HCT116 (cell line): ENCODE measurements at regions not wholly inside any gene's neighbourhood (a gene's known extent, or its start where the extent isn't known, plus 50 kb on each side); places are given as distances from the start of the nearest gene placed in this dataset.

Experiments
- ATAC-seq: fragments of 200-7000 bp; cut with Tn5 transposase; 2 replicates; pipeline ENCODE4 v1.9.1; 2020; ENCODE audit warnings: mild to moderate bottlenecking, moderate library complexity
- BruUV-seq: library from RNA; stranded (reverse); fragments of 400-500 nt; replicated peaks from 2 replicates; lab custom pipeline; 2021; lab: Mats Ljungman, UMichigan
- CTCF ChIA-PET: fragments of 300-600 bp; sonication (Branson Sonifier 250); formaldehyde crosslinking; loops from one replicate; lab custom pipeline; 2021; ENCODE audit warnings: antibody characterized with exemption; lab: Charles Lee
- POLR2A ChIA-PET: fragments of 300-600, 350-600 bp; sonication (Branson Sonifier 250); formaldehyde crosslinking; loops from one replicate; lab custom pipeline; 2021; ENCODE audit warnings: antibody characterized with exemption; lab: Charles Lee
- RAD21 ChIA-PET, 2 experiments: fragments of 300-600 bp; sonication (Branson Sonifier 250); formaldehyde crosslinking; loops; one replicate each; lab custom pipeline; 2023; ENCODE audit warnings: low total read pairs in 2 of 2; ENCODE audit not compliant: uncharacterized antibody in 2 of 2, unreplicated experiment in 2 of 2, low non-redundant PET in 1 of 2; lab: Charles Lee
- DNase-seq: peaks from one replicate; pipeline ENCODE4 v3.0.0-alpha.2; 2010; ENCODE audit warnings: low read depth, low spot score
- H2AFZ ChIP-seq: fragments of 200-600 bp; shearing (Covaris generic), sonication (generic); 2 replicates; pipeline ENCODE4 v1.6.1; 2017; ENCODE audit warnings: low read depth, mixed run types, mixed read lengths, antibody characterized with exemption, low read length; ENCODE audit not compliant: poor library complexity, severe bottlenecking
- H3K27ac ChIP-seq: 2 replicates; pipeline ENCODE4 v1.5.1; 2012; ENCODE audit warnings: low read depth, low read length
- H3K27me3 ChIP-seq: fragments of 200-600 bp; sonication (generic); 2 replicates; pipeline ENCODE4 v1.6.1; 2016; ENCODE audit warnings: mixed run types, low read length, mixed read lengths; ENCODE audit not compliant: insufficient read depth
- H3K36me3 ChIP-seq, 2 experiments: fragments of 200-500 bp in 1 of 2; fragments of 200-600 bp in 1 of 2; sonication (Bioruptor generic) in 1 of 2; sonication (generic) in 1 of 2; 2 replicates each; pipeline versions ENCODE4 v1.5.1 to v1.6.1; 2014 to 2016; ENCODE audit warnings: low read length in 2 of 2, inconsistent platforms in 1 of 2, mixed read lengths in 1 of 2, mixed run types in 1 of 2; ENCODE audit not compliant: insufficient read depth in 2 of 2, control insufficient read depth in 1 of 2
- H3K4me1 ChIP-seq, 2 experiments: fragments of 200-600 bp in 1 of 2; sonication (generic) in 1 of 2; 2 replicates each; pipeline versions ENCODE4 v1.5.1 to v1.6.1; 2012 to 2017; ENCODE audit warnings: low read length in 2 of 2, inconsistent platforms in 1 of 2, mild to moderate bottlenecking in 1 of 2, mixed read lengths in 1 of 2, mixed run types in 1 of 2, moderate library complexity in 1 of 2; ENCODE audit not compliant: insufficient read depth in 2 of 2, control insufficient read depth in 1 of 2
- H3K4me2 ChIP-seq: fragments of 200-600 bp; sonication (generic); 2 replicates; pipeline ENCODE4 v1.6.1; 2017; ENCODE audit warnings: mixed run types, low read length, mixed read lengths
- H3K4me3 ChIP-seq, 2 experiments: fragments of 200-600 bp in 1 of 2; sonication (generic) in 1 of 2; replicated peaks in 1 of 2; 2 replicates each; pipeline ENCODE4 v1.5.1; 2011 to 2016; ENCODE audit warnings: low read length in 2 of 2, control low read depth in 1 of 2, low read depth in 1 of 2, mild to moderate bottlenecking in 1 of 2, mixed read lengths in 1 of 2, mixed run types in 1 of 2
- H3K79me2 ChIP-seq: fragments of 200-600 bp; sonication (generic); 2 replicates; pipeline ENCODE4 v1.6.1; 2017; ENCODE audit warnings: mild to moderate bottlenecking, mixed run types, low read length, moderate library complexity, mixed read lengths; ENCODE audit not compliant: insufficient read depth
- H3K9ac ChIP-seq: fragments of 200-600 bp; sonication (generic); 2 replicates; pipeline ENCODE4 v1.6.1; 2016; ENCODE audit warnings: low read length, mixed read lengths
- H3K9me2 ChIP-seq: fragments of 200-600 bp; sonication (generic), shearing (Covaris generic); 2 replicates; pipeline ENCODE4 v1.6.1; 2017; ENCODE audit warnings: mixed run types, mild to moderate bottlenecking, moderate library complexity; ENCODE audit not compliant: insufficient read depth
- H3K9me3 ChIP-seq, 2 experiments: fragments of 200-500 bp in 1 of 2; fragments of 200-600 bp in 1 of 2; sonication (Bioruptor generic) in 1 of 2; sonication (generic) in 1 of 2; 2 replicates each; pipeline ENCODE4 v1.6.1; 2014 to 2017; ENCODE audit warnings: low read length in 2 of 2, mixed read lengths in 2 of 2, inconsistent platforms in 1 of 2, low read depth in 1 of 2, mild to moderate bottlenecking in 1 of 2, mixed run types in 1 of 2, moderate library complexity in 1 of 2; ENCODE audit not compliant: control insufficient read depth in 1 of 2, insufficient read depth in 1 of 2
- H4K20me1 ChIP-seq: fragments of 200-600 bp; sonication (generic), shearing (Covaris generic); 2 replicates; pipeline ENCODE4 v1.6.1; 2017; ENCODE audit warnings: mixed run types, mild to moderate bottlenecking, moderate library complexity; ENCODE audit not compliant: insufficient read depth
- CBX3 ChIP-seq: IDR thresholded peaks from 2 replicates; pipeline ENCODE4 v1.6.1; 2012; ENCODE audit warnings: low read depth
- ELF1 ChIP-seq: IDR thresholded peaks from 2 replicates; pipeline ENCODE4 v1.6.1; 2012; ENCODE audit warnings: low read depth, borderline replicate concordance
- EZH2 ChIP-seq: fragments of 200-600 bp; sonication (generic); IDR thresholded peaks from 2 replicates; pipeline ENCODE4 v1.6.1; 2017; ENCODE audit warnings: antibody characterized with exemption, mixed run types
- EZH2phosphoT487 ChIP-seq: fragments of 200-600 bp; IDR thresholded peaks from 2 replicates; pipeline ENCODE4 v1.6.1; 2018; ENCODE audit warnings: antibody characterized with exemption, borderline replicate concordance
- FOSL1 ChIP-seq: IDR thresholded peaks from 2 replicates; pipeline ENCODE4 v1.6.1; 2012; ENCODE audit warnings: low read depth
- JUND ChIP-seq: IDR thresholded peaks from 2 replicates; pipeline ENCODE4 v1.6.1; 2012
- RAD21 ChIP-seq: IDR thresholded peaks from 2 replicates; pipeline ENCODE4 v1.6.1; 2012; ENCODE audit warnings: low read depth, mild to moderate bottlenecking
- SIN3A ChIP-seq: IDR thresholded peaks from 2 replicates; pipeline ENCODE4 v1.6.1; 2012; ENCODE audit warnings: low read depth
- SP1 ChIP-seq: IDR thresholded peaks from 2 replicates; pipeline ENCODE4 v1.6.1; 2012; ENCODE audit warnings: low read depth
- SRF ChIP-seq: IDR thresholded peaks from 2 replicates; pipeline ENCODE4 v1.6.1; 2012; ENCODE audit warnings: low read depth
- TCF7L2 ChIP-seq: IDR thresholded peaks from 2 replicates; pipeline ENCODE4 v1.7.0; 2011; ENCODE audit warnings: borderline replicate concordance, inconsistent platforms; ENCODE audit not compliant: insufficient read depth, insufficient read length; ENCODE audit errors: extremely low read depth
- YY1 ChIP-seq: IDR thresholded peaks from 2 replicates; pipeline ENCODE4 v1.6.1; 2011; ENCODE audit warnings: low read length, low read depth, moderate library complexity, mild to moderate bottlenecking; ENCODE audit not compliant: insufficient replicate concordance; ENCODE audit errors: extremely low read depth
- ZFX ChIP-seq: fragments of 450-650 bp; IDR thresholded peaks from 2 replicates; pipeline ENCODE4 v1.6.1; 2017
- ZNF274 ChIP-seq: fragments of 200-500 bp; sonication (Bioruptor generic); IDR thresholded peaks from 2 replicates; pipeline ENCODE4 v1.6.1; 2014; ENCODE audit warnings: mild to moderate bottlenecking, low read depth, low read length, inconsistent platforms
- intact Hi-C: fragments of 100-400 bp; cut with micrococcal nuclease; formaldehyde crosslinking; loops from 2 replicates; pipeline ENCODE4 v1.10.0; 2022
- TF ChIP-seq, protein P1 (sequence below): IDR thresholded peaks from 2 replicates; pipeline ENCODE4 v1.6.1; 2012; ENCODE audit warnings: low read depth
- TF ChIP-seq, protein P2 (sequence below): IDR thresholded peaks from 2 replicates; pipeline ENCODE4 v1.6.1; 2012
- TF ChIP-seq, protein P3 (sequence below), 3 experiments: fragments of 200-600 bp in 1 of 3; sonication (generic) in 1 of 3; IDR thresholded peaks in 2 of 3; conservative IDR thresholded peaks in 1 of 3; 2 replicates each; pipeline ENCODE4 v1.5.1; 2012 to 2017; ENCODE audit warnings: low read depth in 2 of 3, low read length in 2 of 3, antibody characterized with exemption in 1 of 3, borderline replicate concordance in 1 of 3, control low read depth in 1 of 3, mild to moderate bottlenecking in 1 of 3, mixed read lengths in 1 of 3, mixed run types in 1 of 3, moderate library complexity in 1 of 3; ENCODE audit not compliant: insufficient read depth in 1 of 3
- TF ChIP-seq, protein P4 (sequence below): IDR thresholded peaks from 2 replicates; pipeline ENCODE4 v1.6.1; 2012
- TF ChIP-seq, protein P5 (sequence below): IDR thresholded peaks from 2 replicates; pipeline ENCODE4 v1.6.1; 2011; ENCODE audit warnings: mild to moderate bottlenecking, low read length, moderate library complexity; ENCODE audit not compliant: insufficient replicate concordance; ENCODE audit errors: extremely low read depth

DNA sequence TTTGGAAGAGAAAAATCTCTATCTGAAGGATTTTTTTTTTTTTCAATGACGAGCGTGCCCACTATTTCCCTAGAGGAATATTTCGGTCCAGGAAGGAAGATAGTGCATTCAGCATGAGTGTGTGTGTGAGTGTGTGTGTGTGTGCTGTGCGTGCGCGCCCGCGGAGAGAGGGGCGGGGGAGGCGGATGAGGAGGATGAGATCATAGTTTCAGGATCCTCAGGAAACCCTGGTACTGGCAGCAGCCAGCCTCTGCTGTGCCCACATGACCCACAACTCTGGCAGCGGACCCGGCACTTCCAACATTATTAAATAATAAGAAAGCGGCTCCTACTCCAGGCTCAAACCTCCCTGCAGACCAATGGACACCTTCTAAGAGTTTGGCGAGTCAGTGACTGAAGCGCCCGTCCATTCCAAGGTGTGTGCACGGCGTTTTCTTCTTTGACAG lies 217.0 kb upstream of the DTNA start:
- ATAC-seq (no peak), DNase-seq (no peak)
- ChIA-PET RAD21 (no interaction called here), POLR2A (no interaction called here), CTCF (no interaction called here)
- no peak overlapping the region for H3K9ac ChIP-seq
- H3K27me3 ChIP-seq, result no peaks in the 10 kb centered on the region
- H3K4me3 ChIP-seq, result no peak overlapping the region
- no peak overlapping the region for H2AFZ ChIP-seq
- H3K9me2 ChIP-seq, result no peaks in the 10 kb centered on the region
- intact Hi-C loops, result no loop called here
- no peaks in the 10 kb centered on the region for H3K36me3 ChIP-seq
- no peak for TF ChIP-seq TCF7L2
- no peak for TF ChIP-seq ZFX
- TF ChIP-seq, protein P1, sequence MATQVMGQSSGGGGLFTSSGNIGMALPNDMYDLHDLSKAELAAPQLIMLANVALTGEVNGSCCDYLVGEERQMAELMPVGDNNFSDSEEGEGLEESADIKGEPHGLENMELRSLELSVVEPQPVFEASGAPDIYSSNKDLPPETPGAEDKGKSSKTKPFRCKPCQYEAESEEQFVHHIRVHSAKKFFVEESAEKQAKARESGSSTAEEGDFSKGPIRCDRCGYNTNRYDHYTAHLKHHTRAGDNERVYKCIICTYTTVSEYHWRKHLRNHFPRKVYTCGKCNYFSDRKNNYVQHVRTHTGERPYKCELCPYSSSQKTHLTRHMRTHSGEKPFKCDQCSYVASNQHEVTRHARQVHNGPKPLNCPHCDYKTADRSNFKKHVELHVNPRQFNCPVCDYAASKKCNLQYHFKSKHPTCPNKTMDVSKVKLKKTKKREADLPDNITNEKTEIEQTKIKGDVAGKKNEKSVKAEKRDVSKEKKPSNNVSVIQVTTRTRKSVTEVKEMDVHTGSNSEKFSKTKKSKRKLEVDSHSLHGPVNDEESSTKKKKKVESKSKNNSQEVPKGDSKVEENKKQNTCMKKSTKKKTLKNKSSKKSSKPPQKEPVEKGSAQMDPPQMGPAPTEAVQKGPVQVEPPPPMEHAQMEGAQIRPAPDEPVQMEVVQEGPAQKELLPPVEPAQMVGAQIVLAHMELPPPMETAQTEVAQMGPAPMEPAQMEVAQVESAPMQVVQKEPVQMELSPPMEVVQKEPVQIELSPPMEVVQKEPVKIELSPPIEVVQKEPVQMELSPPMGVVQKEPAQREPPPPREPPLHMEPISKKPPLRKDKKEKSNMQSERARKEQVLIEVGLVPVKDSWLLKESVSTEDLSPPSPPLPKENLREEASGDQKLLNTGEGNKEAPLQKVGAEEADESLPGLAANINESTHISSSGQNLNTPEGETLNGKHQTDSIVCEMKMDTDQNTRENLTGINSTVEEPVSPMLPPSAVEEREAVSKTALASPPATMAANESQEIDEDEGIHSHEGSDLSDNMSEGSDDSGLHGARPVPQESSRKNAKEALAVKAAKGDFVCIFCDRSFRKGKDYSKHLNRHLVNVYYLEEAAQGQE, result no peak
- TF ChIP-seq, protein P2, sequence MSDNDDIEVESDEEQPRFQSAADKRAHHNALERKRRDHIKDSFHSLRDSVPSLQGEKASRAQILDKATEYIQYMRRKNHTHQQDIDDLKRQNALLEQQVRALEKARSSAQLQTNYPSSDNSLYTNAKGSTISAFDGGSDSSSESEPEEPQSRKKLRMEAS, result no peak
- TF ChIP-seq, protein P3, sequence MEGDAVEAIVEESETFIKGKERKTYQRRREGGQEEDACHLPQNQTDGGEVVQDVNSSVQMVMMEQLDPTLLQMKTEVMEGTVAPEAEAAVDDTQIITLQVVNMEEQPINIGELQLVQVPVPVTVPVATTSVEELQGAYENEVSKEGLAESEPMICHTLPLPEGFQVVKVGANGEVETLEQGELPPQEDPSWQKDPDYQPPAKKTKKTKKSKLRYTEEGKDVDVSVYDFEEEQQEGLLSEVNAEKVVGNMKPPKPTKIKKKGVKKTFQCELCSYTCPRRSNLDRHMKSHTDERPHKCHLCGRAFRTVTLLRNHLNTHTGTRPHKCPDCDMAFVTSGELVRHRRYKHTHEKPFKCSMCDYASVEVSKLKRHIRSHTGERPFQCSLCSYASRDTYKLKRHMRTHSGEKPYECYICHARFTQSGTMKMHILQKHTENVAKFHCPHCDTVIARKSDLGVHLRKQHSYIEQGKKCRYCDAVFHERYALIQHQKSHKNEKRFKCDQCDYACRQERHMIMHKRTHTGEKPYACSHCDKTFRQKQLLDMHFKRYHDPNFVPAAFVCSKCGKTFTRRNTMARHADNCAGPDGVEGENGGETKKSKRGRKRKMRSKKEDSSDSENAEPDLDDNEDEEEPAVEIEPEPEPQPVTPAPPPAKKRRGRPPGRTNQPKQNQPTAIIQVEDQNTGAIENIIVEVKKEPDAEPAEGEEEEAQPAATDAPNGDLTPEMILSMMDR (IDR thresholded peaks at IDR 0.05 in 2 of 3, conservative IDR thresholded peaks at IDR 0.05 in 1 of 3; ENCODE audit: borderline replicate concordance in 1 of 3, insufficient read depth in 1 of 3, low read depth in 2 of 3, low read length in 2 of 3), result no peak
- TF ChIP-seq EZH2, result no peak
- no peak for TF ChIP-seq SIN3A
- no peak for TF ChIP-seq ZNF274
- TF ChIP-seq ELF1, result no peak
- no peak for TF ChIP-seq RAD21
- TF ChIP-seq, protein P4, sequence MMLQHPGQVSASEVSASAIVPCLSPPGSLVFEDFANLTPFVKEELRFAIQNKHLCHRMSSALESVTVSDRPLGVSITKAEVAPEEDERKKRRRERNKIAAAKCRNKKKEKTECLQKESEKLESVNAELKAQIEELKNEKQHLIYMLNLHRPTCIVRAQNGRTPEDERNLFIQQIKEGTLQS, result no peak
- TF ChIP-seq YY1, result no peak
- TF ChIP-seq JUND, result no peak
- TF ChIP-seq EZH2phosphoT487, result no peak
- TF ChIP-seq SRF, result no peak
- TF ChIP-seq SP1, result no peak
- TF ChIP-seq, protein P5, sequence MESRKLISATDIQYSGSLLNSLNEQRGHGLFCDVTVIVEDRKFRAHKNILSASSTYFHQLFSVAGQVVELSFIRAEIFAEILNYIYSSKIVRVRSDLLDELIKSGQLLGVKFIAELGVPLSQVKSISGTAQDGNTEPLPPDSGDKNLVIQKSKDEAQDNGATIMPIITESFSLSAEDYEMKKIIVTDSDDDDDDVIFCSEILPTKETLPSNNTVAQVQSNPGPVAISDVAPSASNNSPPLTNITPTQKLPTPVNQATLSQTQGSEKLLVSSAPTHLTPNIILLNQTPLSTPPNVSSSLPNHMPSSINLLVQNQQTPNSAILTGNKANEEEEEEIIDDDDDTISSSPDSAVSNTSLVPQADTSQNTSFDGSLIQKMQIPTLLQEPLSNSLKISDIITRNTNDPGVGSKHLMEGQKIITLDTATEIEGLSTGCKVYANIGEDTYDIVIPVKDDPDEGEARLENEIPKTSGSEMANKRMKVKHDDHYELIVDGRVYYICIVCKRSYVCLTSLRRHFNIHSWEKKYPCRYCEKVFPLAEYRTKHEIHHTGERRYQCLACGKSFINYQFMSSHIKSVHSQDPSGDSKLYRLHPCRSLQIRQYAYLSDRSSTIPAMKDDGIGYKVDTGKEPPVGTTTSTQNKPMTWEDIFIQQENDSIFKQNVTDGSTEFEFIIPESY, result no peak
- TF ChIP-seq FOSL1, result no peak
- no peak for TF ChIP-seq CBX3
- no peaks in the 10 kb centered on the region for H3K4me1 ChIP-seq
- BruUV-seq, result no TSS peak
- no peaks in the 10 kb centered on the region for H3K79me2 ChIP-seq
- H3K9me3 ChIP-seq, result no peaks in the 10 kb centered on the region
- H3K4me2 ChIP-seq, result no peak overlapping the region
- H4K20me1 ChIP-seq, result no peaks in the 10 kb centered on the region
- H3K27ac ChIP-seq, result no peak overlapping the region
